ENCODE measurements at regions not wholly inside any gene's neighbourhood (a gene's known extent, or its start where the extent isn't known, plus 50 kb on each side); places are given as distances from the start of the nearest gene placed in this dataset.

DNA sequence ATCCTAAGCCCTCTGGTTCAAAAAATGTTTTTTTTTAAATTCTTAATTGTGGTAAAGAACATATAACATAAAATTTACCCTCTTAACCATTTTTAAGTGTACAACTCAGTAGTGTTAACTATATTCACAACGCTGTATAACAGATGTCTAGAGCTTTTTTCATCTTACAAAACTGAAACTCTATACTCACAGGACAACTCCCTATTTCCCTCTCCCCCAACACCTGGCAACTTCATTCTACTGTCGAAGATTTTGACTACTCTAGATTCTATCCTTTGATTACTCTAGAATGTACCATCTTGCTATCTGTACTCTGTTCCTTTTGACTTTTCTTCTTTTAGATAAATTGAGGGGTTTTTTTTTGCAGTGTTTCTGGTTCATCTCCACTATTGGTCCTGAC lies 200.4 kb downstream of the KLF12 start (continued):
- no peak for TF ChIP-seq ZFX (IDR thresholded peaks at IDR 0.05)
- TF ChIP-seq, protein P1, sequence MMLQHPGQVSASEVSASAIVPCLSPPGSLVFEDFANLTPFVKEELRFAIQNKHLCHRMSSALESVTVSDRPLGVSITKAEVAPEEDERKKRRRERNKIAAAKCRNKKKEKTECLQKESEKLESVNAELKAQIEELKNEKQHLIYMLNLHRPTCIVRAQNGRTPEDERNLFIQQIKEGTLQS (IDR thresholded peaks at IDR 0.05) = no peak

- no TSS peak for BruUV-seq (replicated peaks)
- Histone ChIP-seq H3K4me1 (ENCODE audit: control insufficient read depth in 1 of 2, insufficient read depth in 2 of 2, low read length in 2 of 2) (peaks cover 0 to 9% of the 10 kb centered on the region in 2 experiments; a peak in 2 of 4 replicates), H3K9ac (ENCODE audit: low read length) (no peak overlapping the region), H3K27me3 (ENCODE audit: insufficient read depth, low read length) (no peaks in the 10 kb centered on the region), H2AFZ (ENCODE audit: low read depth, low read length, poor library complexity, severe bottlenecking) (no peak overlapping the region), H3K79me2 (ENCODE audit: insufficient read depth, low read length) (no peaks in the 10 kb centered on the region), H3K27ac (ENCODE audit: low read depth, low read length) (no peak overlapping the region), H3K9me3 (ENCODE audit: control insufficient read depth in 1 of 2, insufficient read depth in 1 of 2, low read depth in 1 of 2, low read length in 2 of 2) (no peaks in the 10 kb centered on the region), H3K4me3 (replicated peaks in 1 of 2; ENCODE audit: low read depth in 1 of 2, low read length in 2 of 2) (no peak overlapping the region), H3K9me2 (ENCODE audit: insufficient read depth) (no peaks in the 10 kb centered on the region), H4K20me1 (ENCODE audit: insufficient read depth) (no peaks in the 10 kb centered on the region), H3K36me3 (ENCODE audit: control insufficient read depth in 1 of 2, insufficient read depth in 2 of 2, low read length in 2 of 2) (no peaks in the 10 kb centered on the region), H3K4me2 (ENCODE audit: low read length) (no peak overlapping the region)
- ChIA-PET RAD21 (ENCODE audit: low non-redundant PET in 1 of 2, low total read pairs in 2 of 2, uncharacterized antibody in 2 of 2, unreplicated experiment in 2 of 2) (no interaction called here), POLR2A (no interaction called here), CTCF (no interaction called here)
- intact Hi-C loops (cut with micrococcal nuclease) = no loop called here
- ATAC-seq = no peak
- TF ChIP-seq ELF1 (IDR thresholded peaks at IDR 0.05; ENCODE audit: borderline replicate concordance, low read depth) = no peak
- TF ChIP-seq CBX3 (IDR thresholded peaks at IDR 0.05; ENCODE audit: low read depth) = no peak
- TF ChIP-seq EZH2phosphoT487 (IDR thresholded peaks at IDR 0.05; ENCODE audit: borderline replicate concordance) = no peak
- no peak for TF ChIP-seq MAX (IDR thresholded peaks at IDR 0.05)
- no peak for DNase-seq (ENCODE audit: low read depth, low spot score)
These were observed 202.1 kb downstream of the KLF12 start for GRCh38 chr13:73932091-73932490.

- intact Hi-C loops (cut with micrococcal nuclease) = no loop called here
- POLR2A ChIA-PET = no interaction called here
- CTCF ChIA-PET = no interaction called here
- Histone ChIP-seq H2AFZ (ENCODE audit: low read depth, low read length, poor library complexity, severe bottlenecking) (no peak overlapping the region), H3K36me3 (ENCODE audit: control insufficient read depth in 1 of 2, insufficient read depth in 2 of 2, low read length in 2 of 2) (no peaks in the 10 kb centered on the region), H3K4me1 (ENCODE audit: control insufficient read depth in 1 of 2, insufficient read depth in 2 of 2, low read length in 2 of 2) (peaks cover 0 to 6% of the 10 kb centered on the region in 2 experiments; a peak in 2 of 4 replicates), H3K9ac (ENCODE audit: low read length) (no peak overlapping the region), H3K9me3 (ENCODE audit: control insufficient read depth in 1 of 2, insufficient read depth in 1 of 2, low read depth in 1 of 2, low read length in 2 of 2) (no peaks in the 10 kb centered on the region), H3K4me3 (replicated peaks in 1 of 2; ENCODE audit: low read depth in 1 of 2, low read length in 2 of 2) (no peak overlapping the region), H3K79me2 (ENCODE audit: insufficient read depth, low read length) (no peaks in the 10 kb centered on the region), H3K27ac (ENCODE audit: low read depth, low read length) (no peak overlapping the region), H4K20me1 (ENCODE audit: insufficient read depth) (no peaks in the 10 kb centered on the region), H3K9me2 (ENCODE audit: insufficient read depth) (no peaks in the 10 kb centered on the region), H3K27me3 (ENCODE audit: insufficient read depth, low read length) (no peaks in the 10 kb centered on the region), H3K4me2 (ENCODE audit: low read length) (no peak overlapping the region)
- DNase-seq (ENCODE audit: low read depth, low spot score) = no peak
- BruUV-seq (replicated peaks) = no TSS peak
- ATAC-seq = no peak
- no peak for TF ChIP-seq CTCF (IDR thresholded peaks at IDR 0.05 in 2 of 3, conservative IDR thresholded peaks at IDR 0.05 in 1 of 3; ENCODE audit: borderline replicate concordance in 1 of 3, insufficient read depth in 1 of 3, low read depth in 2 of 3, low read length in 2 of 3)
- TF ChIP-seq EZH2phosphoT487 (IDR thresholded peaks at IDR 0.05; ENCODE audit: borderline replicate concordance) = no peak
- TF ChIP-seq ZFX (IDR thresholded peaks at IDR 0.05) = no peak
- TF ChIP-seq POLR2AphosphoS5 (IDR thresholded peaks at IDR 0.05; ENCODE audit: low read depth, low read length) = no peak
- TF ChIP-seq EZH2 (IDR thresholded peaks at IDR 0.05) = no peak
- TF ChIP-seq POLR2A (IDR thresholded peaks at IDR 0.05; ENCODE audit: borderline replicate concordance, extremely low read depth, insufficient read depth, insufficient read length) = no peak
- TF ChIP-seq MAX (IDR thresholded peaks at IDR 0.05) = no peak
- no peak for TF ChIP-seq TCF7L2 (IDR thresholded peaks at IDR 0.05; ENCODE audit: borderline replicate concordance, extremely low read depth, insufficient read depth, insufficient read length)
- TF ChIP-seq ZNF274 (IDR thresholded peaks at IDR 0.05; ENCODE audit: low read depth, low read length) = no peak
- RAD21 ChIA-PET (ENCODE audit: low non-redundant PET in 1 of 2, low total read pairs in 2 of 2, uncharacterized antibody in 2 of 2, unreplicated experiment in 2 of 2) = no interaction called here
These were observed 204.8 kb downstream of the KLF12 start for GRCh38 chr13:73929287-73929932.

Measured in HCT116 (cell line).